IMR-90 (cell line): ENCODE measurements at regions not wholly inside any gene's neighbourhood (a gene's known extent, or its start where the extent isn't known, plus 50 kb on each side); places are given as distances from the start of the nearest gene placed in this dataset.
A peak's percentile ranks its signal among the peaks of the same experiment; 100 is the strongest.
"Not testable (repeated sequence)": the region's sequence is repeated elsewhere in the genome, so short reads cannot be mapped to it uniquely, and the experiment has no call there.

Source experiments
- ATAC-seq: fragments of 200-7000 bp; cut with Tn5 transposase; 2 replicates; pipeline ENCODE4 v1.9.1; 2020; ENCODE audit warnings: low read depth, mild to moderate bottlenecking, moderate library complexity
- BruUV-seq: library from RNA; stranded (reverse); fragments of 400-500 nt; replicated peaks from 2 replicates; lab custom pipeline; 2021; lab: Mats Ljungman, UMichigan
- CTCF ChIA-PET: fragments of 300-600 bp; formaldehyde crosslinking; extraction: SDS; loops from one replicate; lab custom pipeline; 2021; ENCODE audit warnings: antibody characterized with exemption; lab: Yijun Ruan, JAX
- POLR2A ChIA-PET: fragments of 300-600 bp; sonication (Branson Sonifier 250); formaldehyde crosslinking; loops from one replicate; lab custom pipeline; 2022; ENCODE audit warnings: antibody characterized with exemption; ENCODE audit not compliant: unreplicated experiment; lab: Charles Lee
- DNase-seq: peaks from one replicate; pipeline ENCODE4 v3.0.0; 2013
- H2AFZ ChIP-seq: replicated peaks from 2 replicates; pipeline ENCODE3; 2013; ENCODE audit warnings: low read length, mild to moderate bottlenecking; ENCODE audit not compliant: poor library complexity
- H2AK5ac ChIP-seq: 2 replicates; pipeline ENCODE4 v1.6.1; 2013; ENCODE audit warnings: low read depth, low read length, inconsistent platforms
- H2AK9ac ChIP-seq: replicated peaks from 2 replicates; pipeline ENCODE3; 2013; ENCODE audit warnings: mild to moderate bottlenecking, low read depth, low read length, moderate library complexity; ENCODE audit not compliant: poor library complexity
- H2BK120ac ChIP-seq: 2 replicates; pipeline ENCODE4 v1.6.1; 2013; ENCODE audit warnings: low read depth, low read length, inconsistent platforms
- H2BK15ac ChIP-seq: 3 replicates; pipeline ENCODE4 v1.6.1; 2013; ENCODE audit warnings: low read depth, low read length, inconsistent platforms
- H2BK20ac ChIP-seq: 2 replicates; pipeline ENCODE4 v1.6.1; 2013; ENCODE audit warnings: low read depth, mild to moderate bottlenecking, inconsistent platforms, low read length, moderate library complexity
- H2BK5ac ChIP-seq: 2 replicates; pipeline ENCODE4 v1.6.1; 2013; ENCODE audit warnings: mild to moderate bottlenecking, low read depth, low read length, inconsistent platforms; ENCODE audit not compliant: poor library complexity, severe bottlenecking
- H3K14ac ChIP-seq: replicated peaks from 2 replicates; pipeline ENCODE4 v1.6.1; 2013; ENCODE audit warnings: low read depth, low read length, inconsistent platforms
- H3K18ac ChIP-seq: 2 replicates; pipeline ENCODE4 v1.6.1; 2013; ENCODE audit warnings: low read depth, low read length, control low read depth
- H3K23ac ChIP-seq: 2 replicates; pipeline ENCODE4 v1.6.1; 2013; ENCODE audit warnings: low read depth, low read length, inconsistent platforms
- H3K27ac ChIP-seq: 2 replicates; pipeline ENCODE4 v1.5.1; 2013; ENCODE audit warnings: mild to moderate bottlenecking, control low read depth, low read length; ENCODE audit not compliant: insufficient read depth
- H3K27me3 ChIP-seq: 2 replicates; pipeline ENCODE4 v1.6.1; 2013; ENCODE audit warnings: low read length; ENCODE audit not compliant: control insufficient read depth, insufficient read depth
- H3K36me3 ChIP-seq: 2 replicates; pipeline ENCODE4 v1.6.1; 2013; ENCODE audit warnings: low read length, mixed read lengths; ENCODE audit not compliant: control insufficient read depth, insufficient read depth
- H3K4ac ChIP-seq: 2 replicates; pipeline ENCODE4 v1.6.1; 2013; ENCODE audit warnings: low read depth, low read length, inconsistent platforms
- H3K4me1 ChIP-seq: 2 replicates; pipeline ENCODE4 v1.6.1; 2013; ENCODE audit warnings: low read length, mixed read lengths; ENCODE audit not compliant: control insufficient read depth, insufficient read depth
- H3K4me2 ChIP-seq: 2 replicates; pipeline ENCODE4 v1.6.1; 2013; ENCODE audit warnings: low read depth, mild to moderate bottlenecking, control low read depth, low read length, moderate library complexity
- H3K4me3 ChIP-seq: 2 replicates; pipeline ENCODE4 v1.5.1; 2013; ENCODE audit warnings: low read depth, mild to moderate bottlenecking, control low read depth, low read length, moderate library complexity; ENCODE audit not compliant: insufficient read depth
- H3K56ac ChIP-seq: 2 replicates; pipeline ENCODE4 v1.6.1; 2013; ENCODE audit warnings: low read length, inconsistent platforms; ENCODE audit not compliant: insufficient read depth; ENCODE audit errors: extremely low read depth
- H3K79me1 ChIP-seq, 2 experiments: 2 replicates each; pipeline ENCODE4 v1.6.1; 2013; ENCODE audit warnings: low read length in 2 of 2, inconsistent platforms in 1 of 2, low read depth in 1 of 2
- H3K9ac ChIP-seq: 2 replicates; pipeline ENCODE4 v1.6.1; 2013; ENCODE audit warnings: low read depth, low read length, control low read depth
- H3K9me1 ChIP-seq: 2 replicates; pipeline ENCODE4 v1.6.1; 2013; ENCODE audit warnings: low read length, inconsistent platforms; ENCODE audit not compliant: insufficient read depth
- H3K9me3 ChIP-seq: 2 replicates; pipeline ENCODE4 v1.6.1; 2013; ENCODE audit warnings: low read length; ENCODE audit not compliant: control insufficient read depth, insufficient read depth
- H4K20me1 ChIP-seq: 2 replicates; pipeline ENCODE4 v1.6.1; 2013; ENCODE audit warnings: low read length, inconsistent platforms; ENCODE audit not compliant: insufficient read depth
- H4K5ac ChIP-seq: 2 replicates; pipeline ENCODE4 v1.6.1; 2013; ENCODE audit warnings: mild to moderate bottlenecking, low read depth, low read length, control low read depth
- H4K8ac ChIP-seq, 2 experiments: 2 replicates each; pipeline ENCODE4 v1.6.1; 2013; ENCODE audit warnings: low read depth in 2 of 2, low read length in 2 of 2, control low read depth in 1 of 2, inconsistent platforms in 1 of 2
- H4K91ac ChIP-seq: 2 replicates; pipeline ENCODE4 v1.6.1; 2013; ENCODE audit warnings: low read depth, low read length, inconsistent platforms; ENCODE audit not compliant: insufficient read depth
- MAFK ChIP-seq: IDR thresholded peaks from 2 replicates; pipeline ENCODE4 v1.6.1; 2012; ENCODE audit warnings: low read depth, low read length, improper control_type of control experiment
- RAD21 ChIP-seq: IDR thresholded peaks from 2 replicates; pipeline ENCODE4 v1.6.1; 2012; ENCODE audit warnings: low read length, improper control_type of control experiment
- USF2 ChIP-seq: fragments of 150-350 bp; IDR thresholded peaks from 2 replicates; pipeline ENCODE4 v1.6.1; 2017; ENCODE audit warnings: mild to moderate bottlenecking, antibody characterized with exemption, low read length, low read depth
- WGBS, 2 experiments: methylation state at CpG; one replicate each; pipeline versions ENCODE4 v1.1.5 to v1.1.7; 2013; ENCODE audit warnings: missing lambda C conversion rate in 2 of 2; ENCODE audit not compliant: insufficient read length in 1 of 2; ENCODE audit errors: extremely low coverage in 2 of 2; 5-methylcytosine and 5-hydroxymethylcytosine counted together
- dilution Hi-C: fragments of 300-500 bp; cut with HindIII; formaldehyde crosslinking; loops from one replicate; pipeline ENCODE4 v1.14.3; 2018; ENCODE audit warnings: low sequenced_read_pairs; ENCODE audit not compliant: unreplicated experiment
- in situ Hi-C: fragments of 300-500 bp; cut with MboI; formaldehyde crosslinking; loops from 3 replicates; pipeline ENCODE4 v1.14.3; 2019; ENCODE audit warnings: low sequenced_read_pairs, inconsistent platforms, mixed read lengths
- intact Hi-C: fragments of 100-400 bp; cut with micrococcal nuclease; formaldehyde crosslinking; loops from 2 replicates; pipeline ENCODE4 v1.10.0; 2022

- BruUV-seq, result no TSS peak
- POLR2A ChIA-PET, result no interaction called here
- Histone ChIP-seq H3K4me3 (no peak overlapping the region), H4K20me1 (no peaks in the 10 kb centered on the region), H3K27ac (no peak overlapping the region), H2AK5ac (no peak overlapping the region), H3K9ac (no peak overlapping the region), H3K27me3 (no peaks in the 10 kb centered on the region), H3K14ac (no peak overlapping the region), H3K4ac (no peak overlapping the region), H3K36me3 (no peaks in the 10 kb centered on the region), H2AFZ (peak overlapping the region; percentile 14), H2BK5ac (peak overlapping the region; percentile 95), H3K79me1 (no peaks in the 10 kb centered on the region), H3K4me1 (no peaks in the 10 kb centered on the region), H2AK9ac (no peak overlapping the region), H3K18ac (no peak overlapping the region), H3K56ac (no peak overlapping the region), H3K9me3 (peaks cover 32% of the 10 kb centered on the region), H3K4me2 (no peak overlapping the region), H2BK20ac (no peak overlapping the region), H4K91ac (no peak overlapping the region), H4K5ac (no peak overlapping the region), H3K9me1 (no peaks in the 10 kb centered on the region), H2BK15ac (no peak overlapping the region), H3K23ac (no peak overlapping the region), H4K8ac (no peak overlapping the region), H2BK120ac (no peak overlapping the region)
- CTCF ChIA-PET, result no interaction called here
- in situ Hi-C loops, result no loop called here
- intact Hi-C loops, result no loop called here
- 60% methylated on average over 1 of the region's 1 CpG; no CpG with 5 or more reads in 1 of the 2 experiments for WGBS, 2 experiments
- ATAC-seq, result no peak
- dilution Hi-C loops, result no loop called here
- no peak for DNase-seq
- TF ChIP-seq USF2, result no peak
- TF ChIP-seq RAD21, result no peak
- no peak for TF ChIP-seq MAFK
These were observed 158.8 kb downstream of the NDUFA10 start for GRCh38 chr2:239866350-239866749.

- H3K18ac ChIP-seq, H3K27me3 ChIP-seq, H4K91ac ChIP-seq, DNase-seq, H2BK20ac ChIP-seq, H3K56ac ChIP-seq, H2AK9ac ChIP-seq, H2BK120ac ChIP-seq, H3K4ac ChIP-seq, H3K4me3 ChIP-seq, H3K9me1 ChIP-seq, H2AK5ac ChIP-seq, H2AFZ ChIP-seq, BruUV-seq, ATAC-seq, H3K79me1 ChIP-seq, H3K9ac ChIP-seq, H3K4me1 ChIP-seq, H4K5ac ChIP-seq, H3K14ac ChIP-seq, H4K8ac ChIP-seq, intact Hi-C loops, H2BK15ac ChIP-seq, POLR2A ChIA-PET, H3K27ac ChIP-seq, H4K20me1 ChIP-seq, H3K4me2 ChIP-seq, in situ Hi-C loops, CTCF ChIA-PET, H3K36me3 ChIP-seq, H3K23ac ChIP-seq, dilution Hi-C loops: not testable (repeated sequence)
- H3K9me3 ChIP-seq, result peaks cover 30% of the 10 kb centered on the region
- H2BK5ac ChIP-seq, result peak overlapping the region; percentile 95
- WGBS, 2 experiments, result 73% methylated on average over 4 of the region's 5 CpGs; no CpG with 5 or more reads in 1 of the 2 experiments
These were observed 159.3 kb downstream of the NDUFA10 start for GRCh38 chr2:239865856-239866255.
